Renal cortex interstitium (tissue), 11 donors: ENCODE measurements at regions not wholly inside any gene's neighbourhood (a gene's known extent, or its start where the extent isn't known, plus 50 kb on each side); places are given as distances from the start of the nearest gene placed in this dataset.
"Not testable (repeated sequence)": the region's sequence is repeated elsewhere in the genome, so short reads cannot be mapped to it uniquely, and the experiment has no call there.

Experiments
- DNase-seq, 11 donors: peaks; one replicate each; pipeline ENCODE4 v3.0.0-alpha.2; 2013; ENCODE audit warnings: low read depth in 9 of 11, low spot score in 4 of 11; ENCODE audit errors: extremely low read depth in 1 of 11

DNA sequence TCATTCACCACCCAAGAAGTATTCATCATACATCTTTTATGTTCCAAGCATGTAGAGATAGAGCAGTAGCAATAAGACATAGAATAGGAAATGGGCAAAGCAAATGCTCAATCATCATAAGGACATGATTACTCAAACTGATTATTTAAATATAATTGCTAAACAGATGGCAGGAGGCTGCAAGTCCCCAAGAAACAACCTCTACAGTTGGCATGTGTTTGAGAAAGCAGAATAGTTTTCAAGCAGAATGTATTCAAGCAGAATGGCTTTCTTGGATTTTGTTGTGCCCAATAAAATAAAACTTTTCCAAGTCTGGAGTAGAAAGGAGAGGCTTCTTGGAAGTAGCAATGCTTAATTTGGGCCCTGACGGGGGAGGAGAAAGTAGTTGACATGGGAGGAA lies 86.5 kb upstream of the SYN3 start:
- DNase-seq: no peak

- no peak for DNase-seq
Observed at GRCh38 chr22:33142282-33143055, 84.3 kb upstream of the SYN3 start.

- no peak for DNase-seq
Observed at GRCh38 chr22:33139937-33140336, 81.8 kb upstream of the SYN3 start.

GRCh38 chr22:33138333-33138732 lies 80.2 kb upstream of the SYN3 start:
- DNase-seq: not testable (repeated sequence)

DNA sequence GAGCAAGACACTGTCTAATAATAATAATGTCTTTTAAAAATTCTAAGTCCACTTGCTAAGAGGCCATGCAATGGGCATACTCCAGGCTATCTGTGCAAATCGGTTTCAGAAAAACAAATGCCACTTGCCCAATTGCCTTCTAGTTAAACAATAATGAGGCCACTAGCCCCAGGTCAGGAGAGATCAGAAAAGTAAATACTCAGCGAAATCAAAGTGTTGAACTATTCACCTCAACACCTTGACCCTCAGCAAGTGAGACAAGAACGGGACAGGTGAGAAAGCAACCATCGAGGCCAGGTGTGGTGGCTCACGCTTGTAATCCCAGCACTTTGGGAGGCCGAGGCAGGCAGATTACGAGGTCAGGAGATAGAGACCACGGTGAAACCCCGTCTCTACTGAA lies 72.3 kb upstream of the SYN3 start:
- DNase-seq: no peak

DNA sequence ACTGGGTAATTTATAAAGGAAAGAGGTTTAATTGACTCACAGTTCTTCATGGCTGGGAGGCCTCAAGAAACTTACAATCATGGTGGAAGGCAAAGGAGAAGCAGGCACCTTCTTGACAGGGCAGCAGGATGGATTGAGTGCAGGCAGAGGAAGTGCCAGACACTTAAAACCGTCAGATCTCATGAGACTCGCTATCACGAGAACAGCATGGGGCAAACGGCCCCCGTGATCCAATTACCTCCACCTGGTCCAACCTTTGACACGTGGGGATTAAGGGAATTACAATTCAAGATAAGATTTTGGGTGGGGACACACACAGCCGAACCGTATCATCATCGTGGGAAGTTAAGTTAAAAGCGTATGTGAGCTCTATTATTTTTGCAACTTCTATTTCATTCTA lies 71.4 kb upstream of the SYN3 start:
- DNase-seq: no peak

GRCh38 chr22:33126881-33127280 lies 68.7 kb upstream of the SYN3 start:
- no peak for DNase-seq

GRCh38 chr22:33124471-33124870 lies 66.3 kb upstream of the SYN3 start:
- no peak for DNase-seq

DNA sequence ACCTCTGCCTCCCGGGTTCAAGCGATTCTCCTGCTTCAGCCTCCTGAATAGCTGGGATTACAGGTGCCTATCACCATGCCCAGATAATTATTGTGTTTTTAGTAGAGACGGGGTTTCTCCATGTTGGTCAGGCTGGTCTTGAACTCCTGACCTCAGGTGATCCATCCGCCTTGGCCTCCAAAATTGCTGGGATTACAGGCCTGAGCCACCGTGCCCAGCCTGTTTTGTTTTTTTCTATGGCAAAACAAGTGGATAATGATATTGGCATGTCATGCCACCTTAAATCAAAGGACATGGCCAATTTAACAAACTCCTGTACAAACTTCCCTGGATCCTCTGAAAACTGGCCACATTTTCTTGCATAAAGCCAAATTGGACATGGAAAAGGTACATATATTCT lies 64.3 kb upstream of the SYN3 start:
- not testable (repeated sequence) for DNase-seq

GRCh38 chr22:33119044-33119443 lies 60.9 kb upstream of the SYN3 start:
- no peak for DNase-seq

DNA sequence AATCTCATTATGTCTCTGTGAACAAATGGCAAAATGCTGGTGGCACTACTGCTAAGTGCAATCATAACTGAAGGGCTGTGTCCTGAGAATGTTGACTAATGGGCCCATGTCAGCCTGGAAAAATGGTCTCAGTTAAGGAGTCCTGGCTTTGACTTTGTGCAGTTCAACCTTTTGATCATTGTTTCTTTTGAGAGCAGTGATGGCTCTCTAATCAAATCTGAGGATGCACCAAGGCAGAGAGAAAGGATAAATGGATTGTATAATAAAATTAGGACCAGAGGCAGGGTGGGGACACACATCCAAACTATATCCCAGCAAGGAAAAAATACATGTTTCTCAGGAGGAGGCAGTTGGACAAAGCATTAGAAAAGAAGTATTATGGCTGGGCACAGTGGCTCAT lies 59.6 kb upstream of the SYN3 start:
- no peak for DNase-seq

DNA sequence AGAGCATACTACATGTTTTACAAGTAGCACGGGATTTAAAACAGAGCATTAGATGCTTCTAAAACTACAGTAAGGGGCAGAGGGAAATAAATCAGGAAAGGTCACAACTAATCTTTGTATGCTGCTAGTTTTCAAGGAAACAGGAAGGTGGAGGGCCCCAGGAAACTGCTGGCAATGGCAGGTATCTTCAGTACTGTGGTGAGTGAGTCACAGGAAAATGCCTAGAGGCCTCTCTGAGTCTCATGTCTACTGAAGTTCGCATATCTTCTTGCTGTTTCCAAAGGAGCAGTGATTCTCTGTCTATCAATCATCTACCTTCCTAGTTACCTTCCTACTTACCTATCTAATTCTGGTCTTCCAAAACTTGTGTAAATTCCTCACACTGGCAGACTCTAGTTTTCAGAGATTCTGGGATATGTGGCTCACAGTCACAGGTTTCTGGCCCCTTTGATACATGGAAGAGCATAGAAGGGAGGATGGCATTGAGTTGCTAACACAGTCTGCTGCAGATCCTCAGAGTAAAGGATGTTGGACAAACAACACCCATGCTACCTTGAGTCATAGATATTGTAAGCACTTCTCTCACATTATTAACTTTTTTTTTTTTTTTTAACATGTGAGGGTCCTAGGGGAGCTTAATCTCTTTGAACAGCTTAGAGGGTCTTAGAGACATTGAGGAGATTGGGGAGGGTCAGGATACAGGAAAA lies 58.8 kb upstream of the SYN3 start:
- no peak for DNase-seq

DNA sequence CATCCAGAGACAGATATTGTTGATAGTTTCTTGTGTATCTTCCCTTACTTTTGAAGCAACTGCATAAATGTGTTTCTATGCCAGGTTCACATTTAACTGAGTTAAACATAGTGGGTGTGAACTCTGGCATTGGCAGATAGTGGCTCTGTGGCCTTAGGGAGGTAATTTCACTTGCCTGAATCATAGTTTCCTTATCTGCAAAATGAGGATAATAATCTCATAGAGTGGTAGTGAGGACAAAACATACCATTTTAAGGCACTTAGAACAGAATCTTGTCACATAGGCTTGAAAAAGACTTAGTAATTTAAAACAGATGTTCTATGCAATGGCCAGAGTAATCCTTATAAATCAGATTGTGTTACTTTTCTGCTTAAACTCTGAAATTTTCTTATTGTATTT lies 56.4 kb upstream of the SYN3 start:
- DNase-seq: no peak

- DNase-seq: no peak
Observed at GRCh38 chr22:33112580-33112979, 54.4 kb upstream of the SYN3 start.

DNA sequence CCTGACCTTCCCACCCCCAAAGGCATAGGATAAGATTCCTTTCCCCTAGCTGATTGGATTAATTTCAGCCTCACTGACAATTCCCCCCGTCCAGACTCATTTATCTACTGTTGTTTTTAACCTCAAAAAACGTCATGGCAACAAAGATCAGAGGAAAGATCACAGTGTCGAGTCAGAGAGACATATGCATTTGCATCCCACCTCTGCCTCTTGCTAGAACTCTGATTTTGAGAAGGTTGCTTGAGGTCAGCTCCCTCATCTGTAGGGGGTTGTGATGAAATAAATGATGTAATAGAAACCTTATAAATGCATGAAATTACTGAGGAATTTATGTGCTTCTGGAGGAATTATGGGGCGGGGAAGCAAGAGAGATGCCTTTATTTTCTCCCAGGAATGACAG lies 53.3 kb upstream of the SYN3 start:
- DNase-seq: no peak

GRCh38 chr22:33110562-33111163 lies 52.5 kb upstream of the SYN3 start:
- no peak for DNase-seq

DNA sequence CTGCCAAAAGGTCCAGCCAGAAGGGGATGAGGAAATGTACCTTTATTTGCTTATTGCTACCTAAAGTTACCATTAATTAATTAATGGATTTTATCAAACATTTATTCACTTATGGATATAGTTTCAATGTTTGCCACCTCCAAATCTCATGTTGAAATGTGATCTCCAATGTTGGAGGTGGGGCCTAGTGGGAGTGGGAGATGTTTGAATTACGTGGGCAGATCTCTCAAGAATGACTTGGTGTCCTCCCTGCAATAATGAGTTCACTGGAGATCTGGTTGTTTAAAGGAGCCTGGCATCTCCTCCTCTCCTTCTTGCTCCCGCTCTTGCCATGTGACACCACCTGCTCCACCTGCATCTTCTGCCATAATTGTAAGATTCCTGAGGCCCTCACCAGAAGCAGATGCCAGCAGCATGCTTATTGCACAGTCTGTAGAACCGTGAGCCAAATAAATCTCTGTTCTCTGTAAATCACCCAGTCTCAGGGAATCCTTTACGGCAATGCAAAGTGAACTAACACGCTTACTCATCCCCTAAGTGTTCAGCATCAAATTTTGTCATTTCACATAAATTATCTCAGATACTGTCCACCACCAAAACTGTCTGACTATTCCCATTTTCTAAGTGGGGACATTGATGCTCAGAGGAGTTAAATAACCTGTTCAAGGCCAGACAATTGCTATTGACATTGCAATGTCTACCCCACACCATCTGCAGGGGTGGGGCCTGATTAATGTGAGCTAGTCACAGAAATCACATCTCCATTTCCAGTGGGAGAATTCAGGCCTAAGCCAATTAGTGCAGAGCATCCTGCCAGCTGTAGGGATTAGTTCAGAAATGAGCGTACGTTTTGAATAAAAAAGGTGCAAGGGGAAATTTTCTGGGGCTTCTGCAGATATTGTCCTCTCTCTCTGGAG lies 51.6 kb upstream of the SYN3 start:
- no peak for DNase-seq

DNA sequence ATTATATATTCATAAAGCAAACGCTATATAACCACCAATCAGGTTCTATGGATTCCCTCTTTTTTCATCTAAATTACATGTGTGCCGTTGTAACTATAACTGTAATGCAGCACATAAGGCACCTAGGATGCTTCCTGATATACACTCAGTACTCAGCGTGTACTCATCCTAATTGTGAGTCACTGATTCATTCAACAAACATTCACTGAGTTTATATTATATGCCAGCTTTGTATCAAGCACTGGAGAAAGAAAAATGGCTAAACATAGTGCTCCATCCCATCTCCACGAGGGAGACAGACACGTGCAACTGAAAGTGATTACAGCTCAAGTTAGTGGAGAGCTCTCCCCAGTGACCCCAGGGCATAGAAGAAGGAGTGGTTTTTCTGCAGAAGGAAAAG lies 49.9 kb upstream of the SYN3 start:
- DNase-seq: no peak
